ENCODE measurements at regions not wholly inside any gene's neighbourhood (a gene's known extent, or its start where the extent isn't known, plus 50 kb on each side); places are given as distances from the start of the nearest gene placed in this dataset.

DNA sequence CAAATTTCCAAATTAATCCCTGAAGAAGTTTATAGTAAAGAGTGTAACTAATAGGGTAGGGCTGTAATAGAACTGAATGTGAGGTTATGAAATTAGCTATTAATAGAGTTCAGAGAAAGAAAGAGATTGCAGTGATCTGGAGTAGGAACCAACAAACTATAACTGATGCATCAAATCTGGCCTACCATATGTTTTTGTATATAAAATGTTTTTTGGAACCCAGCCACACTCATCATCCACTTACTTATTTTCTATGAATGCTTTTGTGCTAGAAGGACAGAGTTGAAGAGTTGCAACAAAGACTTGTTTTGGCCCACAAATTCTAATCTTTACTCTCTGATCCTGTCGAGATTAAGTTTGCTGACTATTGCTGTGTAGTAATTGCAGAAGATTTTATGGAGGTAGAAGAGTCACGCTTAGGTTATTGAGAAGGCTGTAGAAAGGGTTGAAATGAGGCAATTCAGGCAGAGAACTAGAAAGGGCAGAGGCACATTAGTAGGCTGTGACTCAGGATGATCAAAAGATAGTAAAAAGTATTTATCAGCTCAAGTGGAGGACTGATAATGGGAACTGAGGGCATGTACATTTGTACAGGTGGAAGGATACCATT is 298.7 kb upstream of the EMCN start:
- ChIA-PET POLR2A (interaction anchor here (0.5 kb wide), 1 partner anchor 674 kb away, joined by 11 read pairs; no protein-coding TSS in a partner anchor), CTCF (no interaction called here)

- POLR2A ChIA-PET, result no interaction called here
- CTCF ChIA-PET, result no interaction called here
Observed at GRCh38 chr4:100811046-100811445, 293.2 kb upstream of the EMCN start.

- ChIA-PET CTCF (no interaction called here), POLR2A (no interaction called here)
Observed at GRCh38 chr4:100809506-100809905, 291.7 kb upstream of the EMCN start.

DNA sequence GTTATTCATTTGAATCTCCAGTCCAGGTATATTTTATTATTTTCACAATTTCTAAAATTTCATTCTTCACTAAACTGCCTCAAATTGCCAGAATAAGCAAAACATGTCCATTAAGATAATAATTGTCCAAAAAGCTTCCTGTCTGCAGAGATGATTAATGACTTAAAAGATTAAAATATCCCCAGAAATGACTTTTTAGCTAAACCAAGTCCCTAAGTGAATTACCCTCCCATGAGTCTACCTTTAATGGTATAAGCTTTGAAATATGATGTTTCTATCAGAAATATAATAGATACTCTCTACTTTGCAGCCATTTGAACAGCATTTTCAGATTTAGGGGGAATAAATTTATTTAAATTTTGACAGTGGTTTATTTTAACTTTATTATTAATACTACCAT is 289.2 kb upstream of the EMCN start:
- POLR2A ChIA-PET, result no interaction called here
- CTCF ChIA-PET, result no interaction called here

DNA sequence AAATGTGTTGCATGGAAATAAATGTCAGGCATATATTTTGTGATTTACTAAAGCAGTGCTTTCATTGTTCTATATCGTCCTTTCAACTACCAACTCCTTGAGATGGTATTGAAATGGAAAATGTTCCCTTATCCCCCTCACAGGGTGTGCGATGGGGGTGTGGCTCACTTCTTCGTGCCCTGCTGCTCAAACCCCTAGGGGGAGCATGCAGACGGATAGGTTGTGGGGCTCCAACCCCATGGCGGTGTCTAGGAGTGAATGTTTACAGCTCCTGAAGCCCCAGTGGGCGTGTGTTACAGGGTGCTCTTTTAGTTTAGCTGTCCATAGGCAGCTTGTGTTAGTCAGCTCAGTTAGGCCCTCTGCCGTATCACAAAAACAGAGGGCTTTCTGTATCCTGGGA is 287.7 kb upstream of the EMCN start:
- ChIA-PET POLR2A (no interaction called here), CTCF (no interaction called here)

DNA sequence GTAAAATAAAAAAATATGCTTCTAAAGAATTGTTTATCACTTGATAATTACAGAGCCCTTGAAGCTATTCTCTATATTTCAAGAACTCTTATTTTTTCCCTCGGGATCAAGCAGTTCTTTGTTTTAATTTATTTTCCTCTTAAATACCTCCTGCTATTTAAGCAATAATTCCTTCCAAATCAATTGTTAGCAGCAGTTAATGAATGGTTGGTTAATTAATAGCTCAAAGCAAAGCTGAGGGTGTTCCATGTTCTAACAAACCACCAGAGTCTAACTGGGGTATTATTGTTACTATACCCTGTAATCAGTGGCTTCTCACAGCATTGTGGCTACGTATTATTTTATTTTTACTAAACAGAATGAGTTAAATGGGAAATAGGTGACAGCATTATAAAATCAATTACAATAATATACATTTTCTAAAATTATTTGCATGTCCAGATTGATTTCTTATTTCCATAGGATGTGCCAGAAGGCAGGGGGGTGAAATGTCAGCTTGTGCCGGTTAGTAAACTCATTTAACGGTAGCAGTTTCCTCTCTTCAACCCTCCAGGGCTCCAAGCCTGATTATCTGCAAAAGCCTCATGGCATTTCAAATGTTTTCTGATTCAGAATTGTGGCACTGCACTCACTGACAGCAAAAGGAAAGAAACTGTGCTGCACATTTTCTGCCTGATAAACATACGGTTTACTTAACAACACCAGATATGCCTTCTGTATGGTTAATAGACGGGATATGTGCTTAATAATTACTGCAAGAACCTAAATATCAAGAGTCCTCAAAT is 286.9 kb upstream of the EMCN start:
- ChIA-PET CTCF (interaction anchor here (0.7 kb wide), 1 partner anchor 19 kb away, joined by 3 read pairs; no protein-coding TSS in a partner anchor), POLR2A (no interaction called here)

DNA sequence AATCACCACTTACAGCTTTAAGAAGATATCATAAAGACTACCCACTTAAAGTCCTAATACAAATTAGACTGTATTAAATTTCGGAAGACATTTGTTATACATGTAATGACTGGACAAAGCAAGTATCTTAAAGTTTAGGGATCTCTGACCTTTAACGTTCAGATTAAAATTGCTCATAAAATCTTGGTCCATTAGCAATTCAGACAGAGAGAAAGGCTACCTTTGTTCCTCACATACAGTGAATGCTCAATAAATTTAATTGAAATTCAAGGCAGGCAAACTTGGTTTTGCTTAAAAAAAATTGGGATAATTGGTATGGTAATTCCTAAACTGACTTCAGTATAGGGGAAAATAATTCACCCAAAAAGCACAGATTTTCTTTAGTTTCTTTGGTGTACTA is 285.9 kb upstream of the EMCN start:
- ChIA-PET POLR2A (no interaction called here), CTCF (no interaction called here)

DNA sequence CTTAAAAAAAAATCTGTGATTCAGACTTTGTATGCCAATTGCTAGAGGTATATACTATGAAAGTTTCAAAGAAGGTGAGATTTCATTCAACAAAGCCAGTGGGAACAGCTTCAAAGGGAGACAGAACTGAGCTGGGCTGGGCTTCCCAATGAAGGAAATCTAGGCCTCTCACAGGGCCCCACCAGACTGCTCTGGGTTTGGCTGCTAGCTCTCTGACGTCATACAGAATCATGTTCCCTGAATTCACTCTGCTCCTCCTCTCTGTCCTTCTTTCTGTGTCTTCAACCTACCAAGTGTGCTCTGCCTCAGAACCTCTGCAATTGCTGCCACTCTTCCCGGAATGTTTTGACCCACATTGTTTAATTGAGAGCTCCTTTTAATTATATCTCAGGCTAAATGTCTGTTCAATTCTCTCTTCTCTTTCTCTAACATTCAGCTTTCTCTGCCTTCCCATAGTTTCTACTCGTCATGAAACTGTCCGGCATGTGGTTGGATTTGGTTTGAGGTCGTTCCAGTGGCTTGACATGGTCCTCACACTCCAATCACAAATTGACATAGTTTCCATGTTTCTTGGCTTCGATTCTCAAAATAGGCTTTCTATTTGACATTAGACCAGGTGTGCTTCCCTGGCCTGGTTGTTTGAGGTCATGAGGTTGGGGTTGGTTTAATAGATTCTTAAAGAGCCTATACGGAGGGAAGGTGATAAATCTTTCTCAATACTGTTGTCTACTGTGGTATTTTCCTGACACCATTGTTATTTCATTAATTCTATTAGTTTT is 282.1 kb upstream of the EMCN start:
- ChIA-PET CTCF (no interaction called here), POLR2A (no interaction called here)

- ChIA-PET POLR2A (no interaction called here), CTCF (no interaction called here)
Observed at GRCh38 chr4:100797791-100798190, 280.0 kb upstream of the EMCN start.

DNA sequence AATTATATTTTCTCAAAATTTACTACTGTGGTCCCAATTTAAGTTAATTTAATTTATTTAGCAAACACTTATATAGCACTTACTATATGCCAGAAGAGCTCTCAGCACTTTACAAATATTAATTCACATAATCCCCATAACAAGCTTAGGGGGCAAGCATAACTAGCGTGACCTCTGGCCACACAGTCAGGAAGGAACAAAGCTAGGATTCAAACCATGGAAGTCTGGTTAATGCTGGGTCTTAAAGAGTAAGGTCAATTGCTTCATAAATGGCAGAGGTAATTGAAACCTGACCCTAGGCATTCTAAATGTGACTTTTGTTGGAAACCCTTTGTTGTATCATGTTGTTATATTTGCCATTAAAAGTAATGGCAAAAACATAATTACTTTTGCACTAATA is 279.5 kb upstream of the EMCN start:
- CTCF ChIA-PET, result no interaction called here
- POLR2A ChIA-PET, result no interaction called here

GRCh38 chr4:100796332-100796731 is 278.5 kb upstream of the EMCN start:
- ChIA-PET CTCF (no interaction called here), POLR2A (no interaction called here)

DNA sequence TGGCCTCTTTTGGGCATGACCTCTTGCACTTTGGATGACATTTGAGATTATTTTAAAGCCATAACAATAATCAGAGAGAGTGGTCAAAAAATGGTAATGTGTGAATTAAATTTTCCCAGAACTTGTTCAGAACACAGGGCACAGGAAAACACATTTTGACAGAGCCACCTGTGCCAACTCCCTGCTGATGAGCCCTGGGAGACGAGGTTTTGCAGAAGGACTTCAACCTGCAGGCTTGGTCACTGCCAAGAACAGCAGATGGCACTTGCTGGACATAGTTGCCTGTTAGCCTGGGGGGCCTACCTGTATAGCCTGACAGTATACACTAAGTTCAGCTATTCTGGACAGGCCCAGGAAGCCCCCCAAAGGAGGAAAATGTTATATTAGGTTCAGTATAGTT is 277.8 kb upstream of the EMCN start:
- CTCF ChIA-PET, result no interaction called here
- POLR2A ChIA-PET, result no interaction called here

DNA sequence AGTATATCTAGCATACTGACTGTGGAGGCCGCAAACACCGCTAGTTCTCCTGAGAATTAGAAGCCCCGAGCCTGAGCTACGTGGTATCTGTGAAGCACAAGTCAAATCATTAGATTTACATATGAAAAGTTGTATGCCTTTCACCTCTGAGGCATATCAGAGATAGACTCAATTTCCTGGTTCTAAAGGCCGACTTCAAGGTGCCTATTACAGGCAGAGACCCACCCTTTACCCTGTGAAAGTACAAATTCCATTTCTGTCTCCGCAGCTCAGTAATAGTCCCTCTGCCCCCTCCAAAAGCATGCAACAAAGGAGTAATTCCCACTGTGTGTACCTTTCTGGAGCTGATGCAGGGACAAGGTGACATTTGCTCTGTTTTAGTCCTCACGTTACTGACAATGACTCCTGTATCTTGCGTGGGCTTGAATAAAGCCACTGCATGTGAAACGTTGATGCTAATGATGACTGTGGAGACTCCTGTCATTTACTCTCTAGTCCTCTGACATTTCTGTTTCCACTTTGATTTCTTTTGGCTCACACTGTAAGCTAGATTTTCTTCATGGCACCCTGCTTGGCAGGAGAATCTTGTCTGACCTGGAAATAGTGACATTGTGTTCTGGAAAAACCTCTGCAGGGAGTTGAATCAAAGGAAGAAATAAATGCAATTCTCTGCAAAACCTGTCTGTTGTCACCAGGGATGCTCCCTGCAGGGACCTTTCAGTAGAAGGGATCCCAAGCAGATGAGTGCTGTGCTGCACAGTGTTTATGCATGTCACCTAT is 273.2 kb upstream of the EMCN start:
- POLR2A ChIA-PET, result no interaction called here
- CTCF ChIA-PET, result no interaction called here

GRCh38 chr4:100789991-100790390 is 272.2 kb upstream of the EMCN start:
- POLR2A ChIA-PET, result no interaction called here
- CTCF ChIA-PET, result no interaction called here

DNA sequence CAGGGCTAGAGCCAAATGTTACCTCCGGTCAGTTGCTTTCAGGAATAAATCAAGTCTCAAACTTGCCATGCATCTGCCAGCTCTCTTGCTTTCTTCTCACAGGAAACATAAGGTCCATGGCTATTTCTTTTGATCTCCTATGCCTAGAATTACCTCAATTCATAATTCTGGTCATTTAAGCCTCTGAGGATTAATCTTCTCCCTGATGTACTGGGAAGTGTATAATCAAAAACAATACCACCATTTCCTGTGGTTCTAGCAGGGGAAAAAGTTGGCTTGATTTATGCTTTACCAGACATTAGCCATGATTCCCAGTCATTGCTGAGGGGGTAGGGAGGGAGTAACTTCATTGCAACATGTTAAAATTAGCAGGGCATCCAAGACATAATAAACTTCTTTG is 268.7 kb upstream of the EMCN start:
- CTCF ChIA-PET, result interaction anchor here (0.5 kb wide), 1 partner anchor 18 kb away, joined by 3 read pairs; no protein-coding TSS in a partner anchor
- POLR2A ChIA-PET, result no interaction called here

DNA sequence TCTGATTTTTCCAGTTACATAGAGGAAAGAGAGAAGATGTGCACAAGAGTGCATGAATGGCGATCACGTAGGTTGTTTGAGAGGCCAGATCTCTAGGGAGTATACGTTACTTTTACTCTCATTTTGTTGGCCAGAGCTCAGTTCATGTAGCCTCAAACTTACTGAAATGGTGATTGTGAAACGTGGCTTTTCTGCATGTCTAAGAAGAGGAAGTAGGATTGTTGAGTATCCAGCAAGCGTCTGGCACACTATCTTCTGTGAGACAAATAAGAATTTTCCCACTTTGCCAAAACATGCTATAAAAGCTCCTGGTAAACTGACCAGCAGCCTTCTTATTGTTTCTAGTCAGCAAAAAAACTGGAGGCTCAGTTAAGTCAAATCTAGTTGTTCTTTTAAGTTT is 264.5 kb upstream of the EMCN start:
- CTCF ChIA-PET, result no interaction called here
- POLR2A ChIA-PET, result no interaction called here

DNA sequence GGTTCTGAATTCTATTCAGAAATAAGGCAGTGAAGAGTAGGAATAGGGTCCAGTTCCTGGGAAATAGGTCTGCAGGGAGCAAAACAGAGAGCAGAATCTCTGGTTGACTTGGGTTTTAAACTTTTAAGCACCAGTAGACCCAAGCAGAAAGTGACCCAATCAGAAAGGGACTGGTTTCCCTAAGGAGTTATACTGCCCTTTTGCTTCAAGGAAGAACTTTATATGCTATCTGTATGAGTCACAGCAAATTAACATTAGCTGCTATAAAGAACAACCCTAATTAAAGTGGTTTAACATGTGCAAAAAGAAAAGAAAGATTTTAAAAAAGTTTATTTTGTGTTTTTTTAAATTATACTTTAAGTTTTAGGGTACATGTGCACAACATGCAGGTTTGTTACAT is 263.6 kb upstream of the EMCN start:
- POLR2A ChIA-PET, result no interaction called here
- CTCF ChIA-PET, result no interaction called here

GRCh38 chr4:100780126-100780525 is 262.3 kb upstream of the EMCN start:
- ChIA-PET CTCF (no interaction called here), POLR2A (no interaction called here)

GRCh38 chr4:100778431-100778830 is 260.6 kb upstream of the EMCN start:
- ChIA-PET CTCF (no interaction called here), POLR2A (no interaction called here)

DNA sequence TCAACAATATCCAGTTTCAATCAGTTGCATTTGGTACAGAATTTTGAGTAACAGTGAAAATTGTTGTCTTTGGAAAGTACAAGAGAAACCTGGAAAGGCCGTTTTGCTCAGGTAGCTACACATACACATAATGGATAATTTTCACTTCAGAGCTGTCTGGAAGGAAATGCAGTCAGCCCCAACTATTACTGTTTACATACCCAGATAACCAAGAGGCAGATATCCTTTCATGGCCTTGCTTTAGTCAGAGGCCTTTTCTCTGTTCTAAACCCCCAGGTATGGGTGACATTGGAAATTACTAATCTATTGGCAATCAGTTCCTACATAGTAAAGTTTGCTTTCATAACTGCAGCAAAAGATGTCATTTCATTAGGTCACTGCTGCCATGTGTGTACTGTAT is 244.9 kb upstream of the EMCN start:
- ChIA-PET CTCF (no interaction called here), POLR2A (no interaction called here)

DNA sequence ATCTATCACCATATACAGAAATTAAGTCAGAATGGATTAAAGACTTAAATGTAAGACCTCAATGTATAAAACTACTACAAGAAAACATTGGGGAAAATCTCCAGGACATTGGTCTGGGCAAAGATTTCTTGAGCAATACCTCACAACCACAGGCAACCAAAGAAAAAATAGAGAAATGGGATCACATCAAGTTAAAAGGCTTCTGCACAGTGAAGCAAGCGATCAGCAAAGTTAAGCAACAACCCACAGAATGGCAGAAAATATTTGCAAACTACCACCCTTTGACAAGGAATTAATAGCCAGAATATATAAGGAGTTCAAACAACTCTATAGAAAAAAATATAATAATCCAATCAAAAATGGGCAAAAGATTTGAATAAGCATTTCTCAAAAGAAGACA is 236.9 kb upstream of the EMCN start:
- ChIA-PET POLR2A (no interaction called here), CTCF (no interaction called here)
